MM.1S (cell line): ENCODE measurements at regions not wholly inside any gene's neighbourhood (a gene's known extent, or its start where the extent isn't known, plus 50 kb on each side); places are given as distances from the start of the nearest gene placed in this dataset.

ENCODE experiments used
- DNase-seq: peaks from one replicate; pipeline ENCODE4 v3.0.0-alpha.2; 2015
- H2AFZ ChIP-seq: fragments of 300-600 bp; sonication (generic); 2 replicates; pipeline ENCODE4 v1.6.0; 2016; ENCODE audit warnings: antibody characterized with exemption, low read length
- H3F3A ChIP-seq: fragments of 300-600 bp; sonication (generic); 2 replicates; pipeline ENCODE4 v1.6.1; 2016; ENCODE audit warnings: mild to moderate bottlenecking, antibody characterized with exemption, low read length, moderate library complexity, mixed read lengths; ENCODE audit not compliant: insufficient read depth
- H3K27ac ChIP-seq: fragments of 300-600 bp; sonication (generic); 2 replicates; pipeline ENCODE4 v1.5.1; 2016; ENCODE audit warnings: mild to moderate bottlenecking, low read length
- H3K27me3 ChIP-seq: fragments of 300-600 bp; sonication (generic); replicated peaks from 2 replicates; pipeline ENCODE4 v1.6.0; 2016; ENCODE audit warnings: low read length; ENCODE audit not compliant: insufficient read depth
- H3K36me3 ChIP-seq: fragments of 300-600 bp; sonication (generic); replicated peaks from 2 replicates; pipeline ENCODE4 v1.6.1; 2016; ENCODE audit warnings: mild to moderate bottlenecking, low read length, mixed read lengths; ENCODE audit not compliant: insufficient read depth
- H3K4me1 ChIP-seq: fragments of 300-600 bp; sonication (generic); 2 replicates; pipeline ENCODE4 v1.6.1; 2016; ENCODE audit warnings: low read length, mixed read lengths
- H3K4me2 ChIP-seq: fragments of 300-600 bp; sonication (generic); 2 replicates; pipeline ENCODE4 v1.6.0; 2016; ENCODE audit warnings: low read depth, low read length
- H3K4me3 ChIP-seq: fragments of 300-600 bp; sonication (generic); 2 replicates; pipeline ENCODE4 v1.5.1; 2016; ENCODE audit warnings: low read length, mixed read lengths
- H3K79me2 ChIP-seq: fragments of 300-600 bp; sonication (generic); 2 replicates; pipeline ENCODE4 v1.6.1; 2016; ENCODE audit warnings: mixed run types, low read length, mixed read lengths
- H3K9ac ChIP-seq: fragments of 300-600 bp; sonication (generic); 2 replicates; pipeline ENCODE4 v1.6.1; 2016; ENCODE audit warnings: low read length, mixed read lengths
- H3K9me2 ChIP-seq: fragments of 300-600 bp; sonication (generic); replicated peaks from 2 replicates; pipeline ENCODE4 v1.6.1; 2016; ENCODE audit warnings: mild to moderate bottlenecking, low read length, mixed read lengths; ENCODE audit not compliant: insufficient read depth
- H3K9me3 ChIP-seq: fragments of 300-600 bp; sonication (generic); replicated peaks from 2 replicates; pipeline ENCODE4 v1.6.1; 2016; ENCODE audit warnings: mild to moderate bottlenecking, low read length, mixed read lengths; ENCODE audit not compliant: insufficient read depth
- H4K20me1 ChIP-seq: fragments of 300-600 bp; sonication (generic); 2 replicates; pipeline ENCODE4 v1.6.1; 2016; ENCODE audit warnings: mild to moderate bottlenecking, low read length, moderate library complexity, mixed read lengths; ENCODE audit not compliant: insufficient read depth
- EZH2 ChIP-seq: fragments of 300-600 bp; sonication (generic); optimal IDR thresholded peaks from 2 replicates; pipeline ENCODE3; 2017; ENCODE audit warnings: low read depth, mild to moderate bottlenecking, antibody characterized with exemption, low read length, mixed read lengths
- EZH2phosphoT487 ChIP-seq: fragments of 300-600 bp; sonication (generic); IDR thresholded peaks from 2 replicates; pipeline ENCODE4 v1.6.1; 2018; ENCODE audit warnings: antibody characterized with exemption, low read length
- TF ChIP-seq, protein P1 (sequence below): fragments of 300-600 bp; sonication (generic); IDR thresholded peaks from 2 replicates; pipeline ENCODE4 v1.5.1; 2016; ENCODE audit warnings: antibody characterized with exemption, low read length, mixed read lengths

DNA sequence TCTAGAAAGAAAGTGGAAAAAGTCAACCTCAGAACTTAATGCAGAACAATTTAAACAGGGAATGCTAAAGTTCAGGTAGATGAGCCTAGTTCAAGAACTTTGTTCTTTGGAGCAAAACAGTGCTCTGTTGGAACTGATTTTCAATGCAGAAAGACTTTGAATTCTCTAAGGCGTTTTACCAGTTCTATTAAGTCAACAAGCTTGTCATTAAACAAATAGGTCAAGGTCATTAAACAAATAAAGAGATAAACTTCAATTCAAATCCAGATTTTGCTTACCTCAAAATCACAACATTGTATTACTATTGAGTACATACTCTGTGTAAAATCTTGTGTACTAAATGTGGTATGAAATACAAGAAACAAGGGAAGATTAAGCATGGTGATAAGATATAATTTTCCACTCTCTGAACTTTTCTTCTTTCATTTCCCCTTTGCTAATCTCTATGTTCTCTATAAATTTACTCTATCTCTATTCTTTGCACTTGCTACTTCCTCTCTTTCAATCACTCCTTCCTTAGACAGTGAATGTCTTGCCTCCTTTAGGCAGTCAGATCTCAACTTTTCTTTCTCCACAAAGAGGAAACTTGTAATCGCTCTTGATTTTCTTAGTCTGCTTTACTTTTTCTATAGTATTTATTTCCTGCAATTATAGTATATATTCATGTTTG is 160.8 kb upstream of the KHDRBS2 start:
- TF ChIP-seq, protein P1, sequence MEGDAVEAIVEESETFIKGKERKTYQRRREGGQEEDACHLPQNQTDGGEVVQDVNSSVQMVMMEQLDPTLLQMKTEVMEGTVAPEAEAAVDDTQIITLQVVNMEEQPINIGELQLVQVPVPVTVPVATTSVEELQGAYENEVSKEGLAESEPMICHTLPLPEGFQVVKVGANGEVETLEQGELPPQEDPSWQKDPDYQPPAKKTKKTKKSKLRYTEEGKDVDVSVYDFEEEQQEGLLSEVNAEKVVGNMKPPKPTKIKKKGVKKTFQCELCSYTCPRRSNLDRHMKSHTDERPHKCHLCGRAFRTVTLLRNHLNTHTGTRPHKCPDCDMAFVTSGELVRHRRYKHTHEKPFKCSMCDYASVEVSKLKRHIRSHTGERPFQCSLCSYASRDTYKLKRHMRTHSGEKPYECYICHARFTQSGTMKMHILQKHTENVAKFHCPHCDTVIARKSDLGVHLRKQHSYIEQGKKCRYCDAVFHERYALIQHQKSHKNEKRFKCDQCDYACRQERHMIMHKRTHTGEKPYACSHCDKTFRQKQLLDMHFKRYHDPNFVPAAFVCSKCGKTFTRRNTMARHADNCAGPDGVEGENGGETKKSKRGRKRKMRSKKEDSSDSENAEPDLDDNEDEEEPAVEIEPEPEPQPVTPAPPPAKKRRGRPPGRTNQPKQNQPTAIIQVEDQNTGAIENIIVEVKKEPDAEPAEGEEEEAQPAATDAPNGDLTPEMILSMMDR: no peak
- no peak for TF ChIP-seq EZH2
- no peak for TF ChIP-seq EZH2phosphoT487
- DNase-seq: no peak
- H3K9me3 ChIP-seq: no peaks in the 10 kb centered on the region
- no peak overlapping the region for H3K4me2 ChIP-seq
- no peak overlapping the region for H3K27ac ChIP-seq
- no peaks in the 10 kb centered on the region for H3K4me1 ChIP-seq
- H3K79me2 ChIP-seq: no peaks in the 10 kb centered on the region
- H3F3A ChIP-seq: no peaks in the 10 kb centered on the region
- H3K36me3 ChIP-seq: no peaks in the 10 kb centered on the region
- H2AFZ ChIP-seq: no peak overlapping the region
- no peaks in the 10 kb centered on the region for H3K27me3 ChIP-seq
- H3K4me3 ChIP-seq: no peak overlapping the region
- H4K20me1 ChIP-seq: no peaks in the 10 kb centered on the region
- no peaks in the 10 kb centered on the region for H3K9me2 ChIP-seq
- no peak overlapping the region for H3K9ac ChIP-seq

DNA sequence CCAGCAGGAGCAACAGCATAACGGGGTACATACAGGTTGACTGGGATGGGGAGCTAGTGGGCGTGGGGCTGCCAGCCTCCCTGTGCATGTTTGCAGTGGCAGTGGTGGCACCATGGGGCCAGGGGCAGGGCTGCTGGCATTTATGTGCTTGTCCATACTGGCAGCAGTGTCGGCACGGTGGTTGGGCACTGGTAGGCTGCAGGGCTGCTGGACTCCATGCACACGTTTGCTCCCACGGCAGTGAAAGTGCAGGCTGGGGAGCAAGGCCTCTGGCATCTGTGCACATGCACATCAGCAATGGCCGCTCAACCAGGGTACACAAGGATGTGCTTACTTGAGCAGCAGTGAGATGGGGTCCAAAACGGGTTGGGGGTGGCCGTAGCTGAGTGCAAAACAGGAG is 159.5 kb upstream of the KHDRBS2 start:
- Histone ChIP-seq H3K9ac (no peak overlapping the region), H3K4me1 (no peaks in the 10 kb centered on the region), H2AFZ (no peak overlapping the region), H3K4me2 (no peak overlapping the region), H4K20me1 (no peaks in the 10 kb centered on the region), H3K9me2 (no peaks in the 10 kb centered on the region), H3K27me3 (no peaks in the 10 kb centered on the region), H3K36me3 (no peaks in the 10 kb centered on the region), H3F3A (no peaks in the 10 kb centered on the region), H3K9me3 (no peaks in the 10 kb centered on the region), H3K79me2 (no peaks in the 10 kb centered on the region), H3K27ac (no peak overlapping the region), H3K4me3 (no peak overlapping the region)
- no peak for DNase-seq
- TF ChIP-seq, protein P1: no peak
- TF ChIP-seq EZH2: no peak
- TF ChIP-seq EZH2phosphoT487: no peak

DNA sequence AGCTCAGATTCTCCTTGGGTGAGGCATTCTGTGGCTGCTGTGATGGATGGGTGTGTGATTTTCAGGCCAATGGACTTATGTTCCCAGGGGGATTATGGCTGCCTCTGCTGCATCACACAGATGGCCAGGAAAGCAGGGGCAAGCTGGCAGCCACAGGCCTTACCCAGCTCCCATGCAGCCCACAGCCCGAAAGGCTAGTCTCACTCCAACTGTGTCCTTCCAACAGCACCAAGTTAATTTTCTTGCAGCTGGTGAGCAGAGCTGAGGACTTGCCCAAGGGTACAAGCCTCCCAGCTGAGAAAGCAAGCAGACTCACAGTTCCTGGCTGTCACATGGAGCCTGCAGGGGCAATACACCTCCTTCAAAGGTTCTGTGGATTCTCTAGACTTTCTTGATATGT is 155.2 kb upstream of the KHDRBS2 start:
- Histone ChIP-seq H3K4me1 (no peaks in the 10 kb centered on the region), H3K9ac (no peak overlapping the region), H3K27ac (no peak overlapping the region), H3F3A (no peaks in the 10 kb centered on the region), H3K9me3 (no peaks in the 10 kb centered on the region), H3K4me2 (no peak overlapping the region), H3K27me3 (no peaks in the 10 kb centered on the region), H3K4me3 (no peak overlapping the region), H2AFZ (no peak overlapping the region), H3K79me2 (no peaks in the 10 kb centered on the region), H4K20me1 (no peaks in the 10 kb centered on the region), H3K36me3 (no peaks in the 10 kb centered on the region), H3K9me2 (no peaks in the 10 kb centered on the region)
- no peak for DNase-seq
- no peak for TF ChIP-seq EZH2

DNA sequence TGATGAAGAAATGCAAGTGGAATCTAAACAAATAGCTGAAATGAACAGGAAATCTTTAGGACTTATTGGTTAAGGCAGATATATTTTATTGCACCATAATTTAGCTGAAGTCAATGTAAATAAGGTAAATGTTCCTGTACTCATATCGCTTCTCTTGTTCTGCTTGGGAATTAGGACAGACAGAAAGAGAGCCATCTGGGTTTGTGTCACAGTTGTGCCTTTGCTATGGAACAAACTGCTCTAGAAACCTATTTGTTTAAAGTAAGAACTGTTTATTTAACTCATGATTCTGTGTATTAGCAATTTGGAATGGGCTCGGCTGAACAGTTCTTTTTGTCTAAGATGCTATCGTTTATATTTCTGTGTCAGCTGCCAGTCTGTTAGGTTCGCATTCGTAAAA is 143.8 kb upstream of the KHDRBS2 start:
- Histone ChIP-seq H3K27ac (no peak overlapping the region), H3K36me3 (no peaks in the 10 kb centered on the region), H3K9me3 (no peaks in the 10 kb centered on the region), H3K9ac (no peak overlapping the region), H2AFZ (no peak overlapping the region), H3K4me1 (no peaks in the 10 kb centered on the region), H3F3A (no peaks in the 10 kb centered on the region), H3K79me2 (no peaks in the 10 kb centered on the region), H3K9me2 (no peaks in the 10 kb centered on the region), H3K4me2 (no peak overlapping the region), H3K4me3 (no peak overlapping the region), H3K27me3 (no peaks in the 10 kb centered on the region), H4K20me1 (no peaks in the 10 kb centered on the region)
- TF ChIP-seq, protein P1: no peak
- no peak for TF ChIP-seq EZH2phosphoT487
- TF ChIP-seq EZH2: no peak
- no peak for DNase-seq
